Activated T-cell treated with anti-CD3 and anti-CD28 coated beads for 48 hours (primary cell): ENCODE measurements at regions not wholly inside any gene's neighbourhood (a gene's known extent, or its start where the extent isn't known, plus 50 kb on each side); places are given as distances from the start of the nearest gene placed in this dataset.
"Not testable (repeated sequence)": the region's sequence is repeated elsewhere in the genome, so short reads cannot be mapped to it uniquely, and the experiment has no call there.

ENCODE experiments used
- DNase-seq: peaks from one replicate; pipeline ENCODE4 v3.0.0-alpha.2; 2020; ENCODE audit warnings: low read depth

DNA sequence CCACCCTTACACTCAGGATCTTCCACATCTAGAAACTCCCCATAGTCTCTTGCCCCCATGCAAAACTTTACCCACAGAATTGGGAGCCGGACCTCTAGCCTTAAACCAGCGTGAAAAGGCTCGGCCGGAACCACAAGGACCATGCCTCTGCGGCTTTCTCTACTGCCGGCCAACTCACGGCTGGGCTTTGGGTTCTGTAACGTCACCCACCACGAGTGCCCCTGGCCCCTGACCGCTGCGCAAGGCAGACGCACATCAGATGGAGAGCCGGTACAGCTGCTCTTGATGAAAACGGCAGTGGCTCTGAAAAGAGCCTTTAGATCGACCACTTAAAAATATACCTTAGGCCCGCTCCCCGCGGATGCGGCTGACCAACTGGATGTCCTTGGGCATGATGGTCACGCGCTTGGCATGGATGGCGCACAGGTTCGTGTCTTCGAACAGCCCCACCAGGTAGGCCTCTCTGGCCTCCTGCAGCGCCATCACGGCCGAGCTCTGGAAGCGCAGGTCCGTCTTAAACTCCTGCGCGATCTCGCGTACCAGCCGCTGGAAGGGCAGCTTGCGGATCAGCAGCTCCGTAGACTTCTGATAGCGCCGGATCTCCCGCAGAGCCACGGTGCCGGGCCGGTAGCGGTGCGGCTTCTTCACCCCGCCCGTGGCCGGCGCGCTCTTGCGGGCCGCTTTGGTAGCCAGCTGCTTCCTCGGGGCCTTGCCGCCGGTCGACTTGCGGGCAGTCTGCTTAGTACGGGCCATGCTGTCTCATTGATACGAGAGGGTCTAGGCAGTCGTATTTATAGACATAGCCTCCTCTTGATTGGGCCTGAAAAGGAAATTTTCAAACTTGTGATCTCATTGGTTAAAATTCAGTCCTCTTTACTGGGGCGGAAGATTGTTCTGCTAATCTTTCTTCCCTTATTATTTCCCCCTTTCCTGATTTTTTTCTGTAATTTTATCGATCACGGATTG, 66.3 kb downstream of the FAM72C start:
- peak; percentile 21 for DNase-seq

DNA sequence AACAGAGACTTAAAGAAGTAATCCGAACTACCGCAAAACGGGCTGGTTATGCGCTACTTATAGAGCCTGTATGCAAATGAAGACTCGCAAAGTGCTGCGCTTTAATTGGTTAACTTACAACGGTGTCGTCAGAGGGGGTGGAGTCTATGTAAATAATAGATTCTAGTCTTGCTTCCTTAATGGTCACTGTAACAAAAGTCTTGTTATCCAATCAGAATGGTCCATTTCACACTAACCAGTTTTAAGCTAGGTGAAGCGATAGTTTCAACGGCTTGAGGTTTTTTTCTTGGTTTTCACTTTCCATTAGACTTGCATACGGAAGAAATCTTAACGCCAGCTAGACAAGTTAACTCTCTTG, 67.2 kb downstream of the FAM72C start:
- DNase-seq = not testable (repeated sequence)

DNA sequence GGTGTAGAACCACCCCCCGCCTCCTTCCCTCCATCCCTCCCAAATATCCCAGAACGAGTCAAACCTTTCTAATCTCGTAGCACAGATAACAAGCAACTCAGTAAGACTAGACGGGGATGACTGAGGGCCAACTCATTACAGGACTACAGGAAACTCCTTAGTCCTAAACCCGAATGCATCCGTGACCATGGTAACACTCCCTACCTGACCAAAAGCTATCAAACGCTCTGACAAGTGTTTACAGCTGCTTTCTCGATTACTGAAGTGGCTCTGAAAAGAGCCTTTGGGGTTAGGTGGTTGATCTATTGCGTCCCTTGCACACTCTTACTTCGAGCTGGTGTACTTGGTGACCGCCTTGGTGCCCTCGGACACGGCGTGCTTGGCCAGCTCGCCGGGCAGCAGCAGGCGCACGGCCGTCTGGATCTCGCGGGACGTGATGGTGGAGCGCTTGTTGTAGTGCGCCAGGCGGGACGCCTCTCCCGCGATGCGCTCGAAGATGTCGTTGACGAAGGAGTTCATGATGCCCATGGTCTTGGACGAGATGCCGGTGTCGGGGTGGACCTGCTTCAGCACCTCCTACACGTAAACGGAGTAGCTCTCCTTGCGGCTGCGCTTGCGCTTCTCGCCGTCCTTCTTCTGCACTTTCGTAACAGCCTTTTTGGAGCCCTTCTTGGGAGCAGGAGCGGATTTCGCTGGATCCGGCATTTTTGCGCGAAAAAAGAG, 67.7 kb downstream of the FAM72C start:
- DNase-seq = not testable (repeated sequence)

DNA sequence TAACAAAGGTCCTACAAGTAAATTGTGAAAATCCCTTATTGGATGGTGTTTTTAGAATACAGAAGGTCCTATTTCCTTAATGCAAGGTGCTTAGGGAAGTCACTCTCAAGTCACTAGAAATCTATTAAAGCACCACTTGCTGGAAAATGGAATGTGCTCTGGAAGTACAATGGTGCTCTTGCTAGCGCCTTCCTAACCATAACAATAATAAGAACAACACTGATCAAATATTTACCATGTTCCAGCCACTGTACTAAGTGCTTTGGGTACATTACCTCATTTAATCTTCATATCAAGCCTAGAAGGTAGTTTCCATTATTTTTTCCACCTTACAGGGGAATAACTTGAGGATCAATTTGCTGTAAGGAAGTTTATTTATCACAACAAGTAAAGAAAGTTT, 75.4 kb downstream of the FAM72C start:
- not testable (repeated sequence) for DNase-seq

DNA sequence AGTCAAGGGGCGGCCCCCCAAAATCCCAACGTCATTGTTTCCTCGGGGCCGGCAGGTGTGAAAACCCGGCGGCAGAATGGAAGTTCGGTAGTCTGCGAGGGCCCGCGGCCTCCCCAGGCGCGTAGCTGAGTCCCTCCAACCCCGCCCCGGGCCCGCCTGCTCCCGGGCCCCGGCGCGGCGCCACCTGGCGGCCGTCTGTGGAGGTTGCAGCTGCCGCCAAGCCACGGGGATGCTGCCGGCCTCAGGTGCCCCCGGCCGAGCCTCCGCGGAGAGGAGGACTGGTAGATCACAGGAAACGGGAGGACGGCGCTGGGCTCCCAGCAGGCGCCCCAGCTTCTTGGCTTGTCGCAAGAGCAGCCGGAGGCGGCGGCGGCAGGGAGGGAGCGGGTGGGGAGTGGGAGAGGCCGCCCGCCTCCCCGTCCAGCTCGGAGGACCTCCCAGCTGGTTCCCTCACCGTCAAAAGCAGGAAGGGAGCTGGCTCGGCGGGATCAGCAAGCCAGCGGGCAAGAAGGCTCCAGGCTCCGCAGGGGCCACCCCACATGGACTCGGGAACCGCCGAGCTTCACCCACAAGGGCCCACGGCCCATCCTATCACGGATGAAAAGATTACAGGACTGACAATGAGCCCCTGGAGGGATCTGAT, 86.7 kb downstream of the FAM72C start:
- peak; percentile 66 for DNase-seq

DNA sequence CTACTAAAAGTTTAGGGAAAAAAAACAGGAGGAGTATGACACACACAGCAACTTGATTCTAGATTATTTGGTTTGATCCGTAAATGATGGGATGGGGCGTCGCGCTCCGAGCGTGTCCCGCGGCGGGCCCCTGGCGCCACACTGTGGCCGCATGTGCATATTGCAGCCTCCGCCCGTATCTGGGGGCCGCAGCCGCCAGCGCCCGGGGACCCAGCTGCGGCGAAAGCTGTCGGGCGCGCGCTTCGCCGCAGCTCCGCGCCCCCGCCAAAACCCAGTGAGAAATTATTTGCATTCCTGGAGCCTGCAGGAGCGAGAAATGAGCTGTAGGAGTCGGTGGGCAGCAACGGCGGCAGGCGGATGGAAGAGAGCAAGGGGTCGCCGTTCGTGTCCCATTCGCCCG, 87.3 kb downstream of the FAM72C start:
- peak; percentile 50 for DNase-seq

DNA sequence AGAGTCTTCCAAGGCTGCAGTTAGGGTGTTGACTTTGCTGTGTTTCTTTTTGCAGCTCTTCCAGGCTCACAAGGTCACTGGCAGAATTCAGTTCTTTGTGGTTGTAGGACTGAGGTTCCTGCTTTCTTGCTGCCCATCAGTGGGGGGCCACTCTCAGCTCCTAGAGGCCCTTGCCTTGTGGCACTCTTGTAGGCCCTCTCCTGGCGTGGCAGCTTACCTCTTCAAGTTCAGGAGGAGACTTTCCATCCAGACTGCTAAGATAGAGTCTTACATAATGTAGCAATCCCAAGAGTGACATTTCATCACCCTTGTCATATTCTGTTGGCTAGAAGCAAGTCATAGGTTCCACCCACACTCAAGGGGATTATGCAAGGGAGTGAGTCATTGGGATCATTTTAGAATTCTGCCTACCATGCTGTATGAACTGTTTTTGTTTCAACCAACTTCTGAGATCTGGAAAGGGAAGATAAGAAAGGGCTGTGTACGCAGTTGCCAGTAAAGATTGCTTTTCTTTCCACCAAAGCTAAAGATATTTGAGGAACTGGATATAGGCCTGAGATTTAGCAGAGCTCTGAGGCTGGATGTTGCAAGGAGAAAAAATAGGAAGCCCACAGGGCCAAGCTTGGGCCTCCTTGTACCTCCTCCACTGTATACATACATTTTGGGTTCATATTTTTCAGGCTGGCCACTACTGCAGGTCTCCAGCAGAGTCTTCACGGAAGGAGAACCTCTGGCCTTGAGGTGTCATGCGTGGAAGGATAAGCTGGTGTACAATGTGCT, 91.8 kb downstream of the FAM72C start:
- not testable (repeated sequence) for DNase-seq

DNA sequence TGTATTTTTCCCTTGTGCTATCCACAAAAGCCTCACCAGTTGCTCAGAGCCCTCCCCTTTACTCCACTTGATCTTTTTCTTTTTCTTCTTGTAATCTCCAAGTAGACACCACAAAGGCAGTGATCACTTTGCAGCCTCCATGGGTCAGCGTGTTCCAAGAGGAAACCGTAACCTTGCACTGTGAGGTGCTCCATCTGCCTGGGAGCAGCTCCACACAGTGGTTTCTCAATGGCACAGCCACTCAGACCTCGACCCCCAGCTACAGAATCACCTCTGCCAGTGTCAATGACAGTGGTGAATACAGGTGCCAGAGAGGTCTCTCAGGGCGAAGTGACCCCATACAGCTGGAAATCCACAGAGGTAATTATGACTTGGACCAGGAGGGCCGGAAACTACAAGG, 95.8 kb downstream of the FAM72C start:
- DNase-seq = not testable (repeated sequence)

DNA sequence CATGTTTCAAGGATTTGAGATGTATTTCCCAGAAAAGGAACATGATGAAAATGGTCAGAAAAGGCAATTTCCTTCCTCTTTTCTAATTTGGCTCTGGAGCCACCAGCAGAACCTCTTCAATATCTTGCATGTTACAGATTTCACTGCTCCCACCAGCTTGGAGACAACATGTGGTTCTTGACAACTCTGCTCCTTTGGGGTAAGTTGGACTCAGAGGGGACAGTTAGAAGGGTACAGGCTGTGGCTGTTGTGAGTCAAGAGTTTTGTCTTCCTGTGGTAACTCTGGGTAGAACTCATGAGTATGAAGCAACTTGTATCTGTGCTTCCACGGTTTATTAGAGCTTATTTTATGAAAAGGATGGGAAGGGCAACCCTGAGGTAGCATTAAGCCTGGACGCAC, 97.2 kb downstream of the FAM72C start:
- DNase-seq = not testable (repeated sequence)

DNA sequence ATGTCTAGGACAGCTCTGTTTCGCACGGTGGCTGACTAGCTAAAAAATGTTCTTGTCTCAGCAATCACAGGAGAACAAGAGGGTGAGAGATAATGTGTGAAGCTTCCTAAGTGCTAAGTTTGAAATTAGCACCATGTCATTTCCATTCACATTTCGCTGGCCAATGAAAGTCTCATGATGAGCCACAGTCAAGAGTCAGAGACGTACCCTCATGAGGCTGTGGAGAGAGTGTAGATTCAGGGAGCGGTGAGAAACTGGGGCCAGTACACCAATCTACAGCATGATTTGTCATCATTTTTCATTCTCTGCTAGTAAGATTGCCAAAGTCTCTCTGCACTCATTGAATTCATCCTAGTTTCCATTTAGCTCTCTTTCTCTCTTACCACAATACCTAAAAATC, 98.1 kb downstream of the FAM72C start:
- DNase-seq = not testable (repeated sequence)

DNA sequence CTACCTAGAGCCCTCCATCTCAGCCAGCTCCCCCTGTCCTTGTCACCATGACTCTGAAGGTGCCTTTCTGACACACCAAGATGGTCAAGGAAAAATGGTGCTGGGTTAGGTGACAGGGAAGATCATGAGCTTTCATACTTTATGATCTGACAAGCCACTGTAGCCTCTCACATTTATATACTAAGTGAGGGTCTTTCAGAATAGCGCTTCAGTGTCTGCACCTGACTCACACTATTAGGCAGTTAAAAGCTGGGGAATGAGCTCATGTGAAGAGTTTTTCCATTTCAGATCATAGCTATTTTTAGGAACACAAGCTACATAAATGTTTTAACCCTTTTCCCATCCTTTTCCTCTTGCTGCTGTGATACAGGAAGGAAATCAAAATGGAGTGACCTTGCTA, 101.4 kb downstream of the FAM72C start:
- not testable (repeated sequence) for DNase-seq

DNA sequence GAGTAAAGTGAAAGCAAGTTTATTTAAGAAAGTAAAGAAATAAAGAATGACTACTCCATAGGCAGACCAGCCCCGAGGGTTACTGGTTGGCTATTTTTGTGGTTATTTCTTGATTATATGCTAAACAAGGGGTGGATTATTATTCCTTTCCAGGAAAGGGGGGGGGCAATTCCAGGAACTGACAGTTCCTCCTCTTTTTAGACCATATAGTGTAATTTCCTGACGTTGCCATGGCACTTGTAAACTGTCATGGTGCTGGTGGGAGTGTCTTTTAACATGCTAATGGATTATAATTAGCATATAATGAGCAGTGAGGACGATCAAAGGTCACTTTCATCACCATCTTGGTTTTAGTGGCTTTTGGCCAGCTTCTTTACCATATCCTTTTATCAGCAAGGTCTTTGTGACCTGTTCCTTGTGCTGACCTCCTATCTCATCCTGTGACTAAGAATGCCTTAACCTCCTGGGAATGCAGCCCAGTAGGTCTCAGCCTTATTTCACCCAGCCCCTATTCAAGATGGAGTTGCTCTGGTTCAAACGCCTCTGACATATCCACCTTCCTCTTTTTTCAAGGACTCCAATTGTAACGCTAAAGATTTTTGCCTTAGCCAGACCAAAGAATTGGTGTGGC, 104.1 kb downstream of the FAM72C start:
- not testable (repeated sequence) for DNase-seq

DNA sequence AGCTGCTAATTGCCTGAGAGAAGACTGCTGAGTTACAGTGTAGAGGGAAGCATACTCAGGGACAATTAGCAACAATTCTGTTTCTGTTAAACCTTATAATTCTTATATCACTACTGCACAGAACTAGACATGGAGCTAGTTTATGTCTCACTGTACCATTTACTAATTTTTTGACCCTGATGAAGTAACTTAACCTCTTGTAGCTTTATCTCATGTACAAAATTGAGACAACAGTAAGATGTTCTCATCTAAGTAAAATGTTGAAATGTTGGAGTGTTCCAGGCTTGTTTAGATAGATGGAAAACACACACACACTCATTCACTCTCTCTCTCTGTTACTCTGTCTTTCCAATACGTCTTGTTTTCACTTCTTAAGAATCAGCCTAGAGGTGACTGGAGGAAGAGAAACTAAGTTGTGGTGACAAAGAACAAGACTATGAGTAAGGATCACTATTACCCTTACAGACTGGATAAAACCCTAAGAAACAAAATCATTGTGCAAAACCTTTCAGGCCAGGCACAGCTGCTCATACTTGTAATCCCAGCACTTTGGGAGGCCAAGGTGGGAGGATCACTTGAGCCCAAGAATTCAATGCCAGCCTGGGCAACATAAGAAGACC, 107.8 kb downstream of the FAM72C start:
- DNase-seq = not testable (repeated sequence)

DNA sequence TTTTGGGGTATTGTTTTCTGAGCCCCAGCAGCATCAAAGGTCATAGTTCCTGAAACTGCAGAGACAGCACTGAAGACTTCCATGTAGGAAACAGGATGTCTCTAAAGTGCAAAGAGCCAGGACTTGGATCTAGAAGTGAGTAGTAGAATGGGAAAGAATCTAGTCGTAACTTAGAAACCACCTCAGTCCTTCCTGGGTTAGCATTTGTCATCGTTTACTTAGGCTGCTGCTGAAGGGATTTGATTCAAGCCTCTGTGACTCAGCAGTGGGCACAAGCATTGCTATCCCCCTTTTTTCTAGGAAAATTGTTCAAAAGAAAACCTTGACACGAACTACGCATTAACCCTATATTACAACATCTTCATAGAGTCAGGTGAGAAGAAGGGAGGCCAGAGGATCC, 109.1 kb downstream of the FAM72C start:
- DNase-seq = not testable (repeated sequence)

DNA sequence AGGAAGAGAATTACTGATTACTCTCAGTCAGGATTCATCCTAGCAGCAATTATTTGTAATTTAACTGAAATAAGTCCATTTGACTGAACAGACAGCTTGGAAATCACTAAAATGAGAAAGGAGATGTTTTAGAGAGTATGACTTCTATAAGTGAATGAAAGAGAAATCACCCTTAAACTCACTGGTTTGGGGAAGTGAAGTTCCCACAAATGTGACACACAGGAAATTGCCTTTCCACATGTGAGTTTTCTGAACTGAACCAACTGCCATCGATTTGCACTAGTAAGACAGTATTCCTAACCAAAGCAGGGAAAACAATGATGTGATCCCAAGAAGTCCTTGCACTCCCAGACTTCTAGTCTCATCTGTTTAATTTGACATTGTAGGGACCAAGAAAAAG, 110.5 kb downstream of the FAM72C start:
- DNase-seq = not testable (repeated sequence)

DNA sequence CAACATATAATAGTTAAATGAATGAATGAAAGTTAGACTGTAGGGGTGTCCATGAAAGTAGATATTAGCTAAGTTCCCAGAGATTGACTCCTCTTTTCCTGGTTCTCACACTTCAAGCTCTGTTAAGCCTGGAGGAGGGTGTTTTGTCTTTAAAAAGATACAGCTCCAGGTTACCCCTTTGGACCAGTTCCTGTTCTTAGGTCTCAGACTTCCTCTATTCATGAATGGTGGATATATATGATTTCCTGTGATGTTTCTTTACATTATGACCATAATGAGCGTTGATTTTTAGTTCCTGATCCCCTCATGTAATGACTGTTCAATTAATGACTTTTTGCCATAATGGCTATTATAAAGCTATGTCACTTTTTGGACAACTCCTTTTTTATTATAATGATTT, 115.9 kb downstream of the FAM72C start:
- DNase-seq = not testable (repeated sequence)

DNA sequence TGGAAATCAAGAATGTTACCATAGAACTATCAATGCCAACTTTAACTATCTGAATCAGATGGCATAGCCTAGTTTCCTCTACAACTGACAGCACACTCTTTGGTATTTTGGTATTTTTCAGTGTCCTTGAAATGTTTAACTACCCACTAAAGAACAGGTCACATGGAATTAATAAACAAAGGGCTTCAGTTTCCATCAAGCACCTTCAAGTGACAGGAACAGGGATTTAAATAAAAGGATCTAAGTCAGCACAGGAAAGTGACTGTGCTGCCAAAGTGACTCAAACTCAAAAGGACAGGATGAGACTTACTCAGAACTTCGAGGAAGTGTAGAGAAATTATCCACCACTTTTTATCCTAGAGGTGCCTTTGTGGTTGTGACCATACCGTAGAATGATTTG, 117.7 kb downstream of the FAM72C start:
- not testable (repeated sequence) for DNase-seq

DNA sequence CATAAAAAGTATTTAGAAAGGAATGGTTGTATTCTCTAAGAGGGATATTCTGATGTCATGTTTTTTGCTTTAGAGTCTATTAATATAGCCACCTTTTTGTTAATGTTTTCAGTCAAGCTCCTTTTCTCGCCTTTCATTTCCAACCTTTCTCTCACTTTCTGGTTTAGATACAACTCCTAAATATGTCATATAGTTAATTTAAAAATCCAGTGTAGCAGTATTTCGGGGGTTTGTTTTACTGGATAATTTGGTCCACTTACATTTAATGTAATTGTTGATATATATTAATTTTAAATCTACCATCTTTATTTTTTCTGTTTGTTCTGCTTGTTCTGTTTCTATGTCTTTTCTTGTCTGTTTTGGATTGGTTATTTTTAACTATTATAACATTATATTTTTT, 121.1 kb downstream of the FAM72C start:
- DNase-seq = not testable (repeated sequence)

DNA sequence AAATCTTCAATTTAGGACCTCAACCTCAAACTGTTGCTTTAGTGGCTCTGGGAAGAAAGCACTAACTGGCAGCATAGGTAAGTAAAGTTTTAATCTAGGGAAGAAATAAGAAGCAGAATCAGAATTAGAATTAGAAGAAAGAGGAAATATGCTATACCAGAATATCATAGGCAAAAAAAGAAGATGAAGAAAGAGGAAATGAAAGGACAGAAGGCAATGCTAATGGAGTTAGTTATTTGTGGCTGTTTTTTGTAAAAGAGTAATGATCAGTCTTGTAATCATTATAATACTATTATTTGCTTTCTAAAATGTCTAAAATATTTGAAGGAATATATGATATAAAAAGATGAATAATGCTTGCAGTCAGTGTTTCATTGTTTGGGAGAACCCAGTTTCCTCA, 122.9 kb downstream of the FAM72C start:
- not testable (repeated sequence) for DNase-seq

DNA sequence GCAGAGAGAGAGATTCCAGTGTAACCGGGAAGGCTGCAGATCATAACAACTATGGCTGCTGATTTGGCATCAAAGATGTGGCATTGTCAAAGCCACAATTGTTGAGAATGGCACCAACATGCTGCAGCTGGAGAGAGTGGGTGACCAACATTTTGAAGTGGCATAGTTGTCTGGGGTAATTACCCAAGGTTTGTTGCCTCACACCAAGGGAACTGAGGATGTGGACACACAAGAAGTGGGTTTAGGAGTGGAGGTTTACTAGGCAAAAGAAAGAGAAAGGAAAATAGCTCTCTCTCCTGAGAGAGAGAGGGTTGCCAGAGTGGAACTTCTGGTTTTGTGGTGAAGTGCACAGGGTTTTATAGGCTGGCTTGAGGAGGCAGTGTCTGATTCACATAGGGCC, 126.6 kb downstream of the FAM72C start:
- DNase-seq = not testable (repeated sequence)

DNA sequence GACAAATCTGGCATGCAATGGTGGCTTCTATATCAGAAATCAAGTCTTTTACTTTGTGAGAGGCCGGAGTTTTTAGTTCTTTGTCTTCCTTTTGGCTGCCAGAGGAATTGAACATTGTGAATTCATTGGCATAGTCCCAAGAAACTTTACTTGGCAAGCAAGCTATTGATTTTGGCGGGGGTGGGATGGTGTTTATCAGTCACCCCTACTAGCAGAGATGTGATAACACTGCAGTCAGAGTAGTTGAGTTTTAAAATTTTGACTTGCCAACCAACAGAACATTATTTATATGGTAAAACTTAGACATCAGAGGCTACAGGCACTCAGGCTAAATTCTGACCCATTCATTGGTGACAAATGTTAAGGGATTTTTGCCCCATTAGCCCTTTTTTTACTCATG, 129.7 kb downstream of the FAM72C start:
- not testable (repeated sequence) for DNase-seq
